Activated T-cell treated with anti-CD3 and anti-CD28 coated beads, Interleukin-2, amount 50 U/mL, for 24 hours (primary cell): ENCODE measurements at regions not wholly inside any gene's neighbourhood (a gene's known extent, or its start where the extent isn't known, plus 50 kb on each side); places are given as distances from the start of the nearest gene placed in this dataset.
"Not testable (repeated sequence)": the region's sequence is repeated elsewhere in the genome, so short reads cannot be mapped to it uniquely, and the experiment has no call there.

Experiments used
- DNase-seq: peaks from one replicate; pipeline ENCODE4 v3.0.0-alpha.2; 2020
- H3K27ac Mint-ChIP-seq: 2 replicates; pipeline ENCODE4 v1.8.0; 2020; ENCODE audit warnings: mild to moderate bottlenecking, mixed read lengths
- H3K27me3 Mint-ChIP-seq: 2 replicates; pipeline ENCODE4 v1.8.0; 2020; ENCODE audit warnings: mixed read lengths
- H3K36me3 Mint-ChIP-seq: 2 replicates; pipeline ENCODE4 v1.8.0; 2020; ENCODE audit warnings: low read depth, mixed read lengths
- H3K4me1 Mint-ChIP-seq: 2 replicates; pipeline ENCODE4 v1.8.0; 2020; ENCODE audit warnings: low read depth, mixed read lengths
- H3K4me3 Mint-ChIP-seq: 2 replicates; pipeline ENCODE4 v1.8.0; 2020; ENCODE audit warnings: mild to moderate bottlenecking, moderate library complexity, mixed read lengths
- H3K9me3 Mint-ChIP-seq: 2 replicates; pipeline ENCODE4 v1.8.0; 2020; ENCODE audit warnings: mixed read lengths

DNA sequence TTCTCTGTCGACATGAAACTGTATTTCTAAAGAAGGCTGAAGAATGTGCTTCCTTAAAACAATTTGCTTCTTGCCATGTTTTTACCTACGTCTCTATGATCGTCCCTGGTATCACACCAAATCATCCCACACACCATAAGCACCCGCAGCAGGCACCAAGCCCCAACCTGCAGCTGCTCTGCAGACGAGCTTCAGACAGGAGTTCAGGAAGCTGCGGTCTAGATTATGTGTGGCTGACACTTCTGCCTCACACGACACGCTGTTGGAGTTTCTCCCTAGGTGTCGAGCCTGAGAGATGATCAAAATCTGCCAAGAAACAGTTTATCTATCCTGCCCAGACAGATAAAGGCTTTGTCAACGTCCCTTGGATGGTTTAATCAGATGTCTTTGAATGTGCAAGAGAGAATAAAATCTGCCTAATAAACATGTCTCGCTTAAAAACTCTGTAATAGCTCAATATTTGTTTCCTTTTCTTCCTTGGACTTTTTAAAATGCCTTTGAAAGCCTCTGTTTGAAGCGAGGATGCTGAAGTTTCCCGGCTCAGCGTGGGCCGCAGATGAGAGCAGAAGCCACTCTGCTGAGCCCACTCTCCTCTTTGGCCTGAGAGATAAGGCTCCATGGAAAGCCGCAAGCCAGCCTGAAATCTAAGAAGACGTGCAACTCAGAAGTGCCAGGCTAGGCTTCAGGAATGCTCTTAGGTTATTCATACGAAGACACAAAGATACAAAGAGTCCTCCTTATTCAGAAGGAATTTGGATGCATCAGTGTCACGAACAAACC lies 158.3 kb upstream of the PFKP start:
- H3K9me3 Mint-ChIP-seq: no peaks in the 10 kb centered on the region
- DNase-seq: no peak
- no peak overlapping the region for H3K27ac Mint-ChIP-seq
- H3K36me3 Mint-ChIP-seq: no peaks in the 10 kb centered on the region
- H3K4me1 Mint-ChIP-seq: peaks cover 18% of the 10 kb centered on the region
- peaks cover 32% of the 10 kb centered on the region for H3K27me3 Mint-ChIP-seq
- H3K4me3 Mint-ChIP-seq: no peak overlapping the region

DNA sequence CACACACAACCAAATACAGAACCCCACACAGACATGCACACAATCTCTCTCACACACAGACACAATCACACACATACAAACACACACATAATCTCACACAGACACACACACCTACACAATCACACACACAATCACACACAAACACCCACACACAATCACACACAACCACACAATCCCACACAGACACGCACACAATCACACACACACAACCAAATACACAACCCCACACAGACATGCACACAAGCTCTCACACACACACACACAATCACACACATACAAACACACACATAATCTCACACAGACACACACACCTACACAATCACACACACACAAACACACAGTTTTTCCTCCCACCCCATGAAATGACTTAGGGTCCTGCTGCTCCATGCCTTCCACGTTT lies 160.4 kb upstream of the PFKP start:
- no peak overlapping the region for H3K27ac Mint-ChIP-seq
- DNase-seq: no peak
- H3K9me3 Mint-ChIP-seq: no peaks in the 10 kb centered on the region
- H3K36me3 Mint-ChIP-seq: no peaks in the 10 kb centered on the region
- peaks cover 18% of the 10 kb centered on the region for H3K4me1 Mint-ChIP-seq
- no peak overlapping the region for H3K4me3 Mint-ChIP-seq
- peaks cover 39% of the 10 kb centered on the region for H3K27me3 Mint-ChIP-seq

DNA sequence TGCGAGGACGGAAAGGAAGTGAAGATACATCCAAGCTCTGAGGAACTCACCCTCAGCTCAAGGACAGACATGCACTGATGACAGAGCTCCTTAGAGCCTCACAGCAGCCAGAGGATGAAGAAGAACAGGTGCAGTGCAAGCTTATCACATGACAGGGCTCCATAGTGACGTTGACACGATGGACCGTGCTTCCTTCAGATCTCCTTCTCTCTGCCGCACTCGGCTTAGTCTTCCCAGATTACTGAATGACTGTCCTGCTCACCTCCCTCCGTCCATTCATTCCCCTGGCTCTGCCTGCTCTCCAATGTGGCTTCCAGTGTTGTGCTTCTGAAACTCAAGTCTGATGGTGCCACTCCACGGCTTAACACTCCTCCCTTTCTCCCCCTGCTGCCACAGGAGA lies 161.5 kb upstream of the PFKP start:
- Mint-ChIP-seq H3K4me3 (no peak overlapping the region), H3K9me3 (no peaks in the 10 kb centered on the region), H3K36me3 (no peaks in the 10 kb centered on the region), H3K4me1 (peaks cover 18% of the 10 kb centered on the region), H3K27ac (no peak overlapping the region), H3K27me3 (peaks cover 41% of the 10 kb centered on the region)
- DNase-seq: no peak

DNA sequence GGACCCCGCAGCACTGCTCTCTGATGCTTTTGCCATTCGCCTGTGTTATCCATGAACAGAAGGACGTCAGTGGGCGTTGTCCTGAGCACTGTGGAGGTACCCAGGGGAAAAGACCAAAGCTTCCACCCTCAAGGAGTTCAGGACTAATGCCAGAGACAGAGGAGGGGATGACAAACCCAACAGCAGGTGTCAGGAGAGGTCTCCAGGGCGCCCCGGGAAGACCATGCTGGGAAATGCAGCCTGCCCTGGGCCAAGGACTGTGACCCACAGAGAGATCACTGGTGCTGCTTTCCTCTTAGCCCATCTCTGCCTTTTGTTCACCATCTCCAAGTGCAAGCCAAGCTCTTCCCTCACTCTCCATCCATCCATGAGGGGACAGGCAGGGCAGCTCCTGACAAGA lies 166.8 kb upstream of the PFKP start:
- Mint-ChIP-seq H3K4me3 (no peak overlapping the region), H3K4me1 (peaks cover 16% of the 10 kb centered on the region), H3K36me3 (no peaks in the 10 kb centered on the region), H3K9me3 (no peaks in the 10 kb centered on the region), H3K27me3 (peaks cover 44% of the 10 kb centered on the region), H3K27ac (no peak overlapping the region)
- no peak for DNase-seq

DNA sequence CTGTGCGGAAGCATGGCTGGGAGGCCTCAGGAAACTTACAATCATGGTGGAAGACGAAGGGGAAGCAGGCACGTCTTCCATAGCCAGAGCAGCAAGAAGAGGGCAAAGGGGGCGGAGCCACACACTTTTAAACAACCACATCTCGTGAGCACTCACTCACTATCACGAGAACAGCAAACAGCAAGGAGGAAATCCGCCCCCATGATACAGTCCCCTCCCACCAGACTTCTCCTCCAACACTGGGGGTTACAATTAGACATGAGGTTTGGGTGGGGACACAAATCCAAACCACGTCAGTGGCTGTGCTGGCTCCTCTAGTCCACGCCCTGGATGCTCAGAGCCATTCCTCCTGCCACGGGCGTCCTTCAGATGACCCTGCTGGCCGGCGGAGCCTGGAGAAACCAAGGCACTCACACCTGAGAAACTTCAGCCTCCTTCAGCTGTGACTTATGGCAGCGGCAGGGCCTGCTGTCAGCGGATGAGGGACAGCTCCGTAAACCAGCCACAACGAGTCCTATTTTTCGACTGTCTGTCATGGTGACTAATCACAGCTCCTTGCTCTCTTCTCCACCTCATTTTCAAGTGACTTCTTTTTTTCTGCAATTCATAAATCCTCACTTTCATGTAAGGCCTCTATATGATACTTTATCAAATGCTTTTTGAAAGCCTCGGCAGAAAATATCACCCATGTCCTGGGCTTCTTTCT lies 167.9 kb upstream of the PFKP start:
- Mint-ChIP-seq H3K4me3 (no peak overlapping the region), H3K36me3 (no peaks in the 10 kb centered on the region), H3K4me1 (peaks cover 16% of the 10 kb centered on the region), H3K9me3 (no peaks in the 10 kb centered on the region), H3K27me3 (peaks cover 37% of the 10 kb centered on the region), H3K27ac (no peak overlapping the region)
- no peak for DNase-seq

DNA sequence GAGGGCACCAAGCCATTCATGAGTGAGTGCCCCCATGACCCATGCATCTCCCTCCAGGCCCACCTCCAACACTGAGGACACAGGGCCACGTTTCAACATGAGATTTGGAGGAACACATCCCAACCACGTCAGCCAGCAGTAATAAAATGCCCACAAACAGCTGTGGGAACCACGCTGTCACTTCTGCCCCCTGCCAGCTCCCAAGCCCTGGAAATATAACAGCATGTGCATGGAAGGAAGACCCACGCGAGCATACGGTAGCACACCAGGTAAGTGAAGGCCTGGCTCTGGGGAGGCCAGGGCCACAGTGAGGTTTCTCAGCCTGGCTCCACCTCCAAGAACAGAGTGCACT lies 168.9 kb upstream of the PFKP start:
- no peak for DNase-seq
- Mint-ChIP-seq H3K36me3 (no peaks in the 10 kb centered on the region), H3K4me1 (peaks cover 16% of the 10 kb centered on the region)

DNA sequence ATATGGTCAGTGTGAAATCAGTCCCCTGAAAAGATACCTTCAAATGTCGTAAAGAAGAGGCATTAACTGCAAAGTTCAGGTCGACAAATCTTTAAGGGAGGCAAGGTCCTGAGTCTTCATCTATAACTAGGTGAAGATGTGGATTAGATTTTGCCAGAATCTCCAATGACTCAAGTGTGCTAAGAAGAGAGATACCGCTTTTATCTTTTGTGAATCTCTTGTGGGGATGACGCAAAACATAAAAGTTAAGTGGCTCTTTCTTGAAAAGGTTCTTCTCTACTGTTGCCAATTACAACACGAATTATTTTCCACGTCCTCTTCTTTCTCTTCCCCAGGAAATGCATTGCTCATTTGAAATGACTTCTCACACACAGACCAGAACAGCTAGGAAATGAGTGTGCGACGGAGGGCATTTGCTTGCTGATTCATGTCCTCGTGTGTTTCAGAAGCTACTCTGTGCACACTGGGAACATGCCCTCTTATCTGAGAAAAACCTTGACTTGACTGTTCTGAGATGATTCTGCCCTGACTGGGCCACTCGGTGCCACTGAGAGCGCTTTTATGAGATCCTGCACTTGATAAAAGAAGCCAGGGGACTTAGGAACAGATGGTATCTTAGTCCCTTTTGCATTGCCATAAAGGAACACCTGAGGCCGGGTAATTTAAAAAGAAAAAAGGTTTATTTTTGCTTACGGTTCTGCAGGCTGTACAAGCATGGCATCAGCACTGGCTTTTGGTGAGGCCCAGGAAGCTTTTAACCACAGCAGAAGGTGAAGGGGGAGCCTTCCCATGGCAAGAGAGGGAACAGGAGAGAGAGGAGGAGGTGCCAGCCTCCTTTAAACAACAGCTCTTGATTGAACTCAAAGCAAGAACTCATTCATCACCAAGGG lies 169.5 kb upstream of the PFKP start:
- Mint-ChIP-seq H3K27ac (peak overlapping the region; percentile 17), H3K4me1 (peaks cover 16% of the 10 kb centered on the region), H3K36me3 (no peaks in the 10 kb centered on the region), H3K4me3 (no peak overlapping the region), H3K9me3 (no peaks in the 10 kb centered on the region), H3K27me3 (peaks cover 32% of the 10 kb centered on the region)
- no peak for DNase-seq

More for the DNA sequence above, 168.9 kb upstream of the PFKP start:
- Mint-ChIP-seq H3K27ac (no peak overlapping the region), H3K27me3 (peaks cover 32% of the 10 kb centered on the region), H3K4me3 (no peak overlapping the region), H3K9me3 (no peaks in the 10 kb centered on the region)

DNA sequence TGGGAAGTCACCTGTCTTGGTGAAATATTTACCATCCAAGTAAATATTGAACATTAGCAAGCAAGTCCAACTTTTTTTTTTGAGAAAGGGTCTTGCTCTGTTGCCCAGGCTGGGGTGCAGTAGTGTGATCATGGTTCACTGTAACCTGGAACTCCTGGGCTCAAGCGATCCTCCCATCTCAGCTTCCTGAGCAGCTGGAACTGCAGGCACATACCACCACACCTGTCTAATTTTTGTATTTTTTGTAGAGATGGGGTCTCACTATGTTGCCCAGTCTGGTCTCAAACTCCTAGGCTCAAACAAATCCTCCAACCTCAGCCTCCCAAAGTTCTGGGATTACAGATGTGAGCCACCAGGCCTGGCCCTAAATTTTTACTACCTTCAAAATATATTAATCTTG lies 171.0 kb upstream of the PFKP start:
- peaks cover 29% of the 10 kb centered on the region for H3K27me3 Mint-ChIP-seq
- H3K27ac Mint-ChIP-seq, H3K4me3 Mint-ChIP-seq, H3K36me3 Mint-ChIP-seq, DNase-seq, H3K9me3 Mint-ChIP-seq: not testable (repeated sequence)
- H3K4me1 Mint-ChIP-seq: peaks cover 16% of the 10 kb centered on the region

DNA sequence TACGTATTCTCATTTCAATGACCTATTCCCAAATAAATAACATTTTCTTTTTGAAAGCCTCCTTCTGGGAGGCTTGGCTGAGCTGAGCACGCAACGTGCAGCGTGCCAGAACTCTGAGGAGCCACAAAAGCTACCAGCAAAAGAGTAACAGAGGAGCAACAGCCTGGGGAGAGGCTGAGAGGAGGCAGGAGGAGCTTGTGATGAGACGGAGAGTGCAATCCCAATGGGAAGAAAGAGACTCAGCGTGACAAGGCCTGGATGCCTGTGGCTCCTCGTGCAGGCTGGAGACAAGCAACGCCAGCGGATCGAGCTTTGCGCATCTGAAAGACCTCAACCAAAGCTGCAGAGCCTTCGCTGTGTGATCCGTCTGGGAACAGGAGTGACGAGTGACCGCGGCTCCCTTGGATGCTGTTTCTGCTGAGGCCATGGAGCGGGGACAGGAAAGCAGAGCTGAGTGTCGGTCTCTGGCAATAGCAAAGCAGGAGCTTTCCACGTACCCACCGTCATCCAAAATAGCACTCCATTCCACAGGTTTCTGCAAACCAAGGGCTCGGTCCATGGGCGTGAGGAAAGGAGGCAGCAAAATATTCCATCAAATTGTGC lies 171.7 kb upstream of the PFKP start:
- no peak for DNase-seq
- Mint-ChIP-seq H3K27ac (no peak overlapping the region), H3K36me3 (no peaks in the 10 kb centered on the region), H3K4me3 (no peak overlapping the region), H3K9me3 (no peaks in the 10 kb centered on the region), H3K4me1 (peaks cover 20% of the 10 kb centered on the region), H3K27me3 (peaks cover 29% of the 10 kb centered on the region)

DNA sequence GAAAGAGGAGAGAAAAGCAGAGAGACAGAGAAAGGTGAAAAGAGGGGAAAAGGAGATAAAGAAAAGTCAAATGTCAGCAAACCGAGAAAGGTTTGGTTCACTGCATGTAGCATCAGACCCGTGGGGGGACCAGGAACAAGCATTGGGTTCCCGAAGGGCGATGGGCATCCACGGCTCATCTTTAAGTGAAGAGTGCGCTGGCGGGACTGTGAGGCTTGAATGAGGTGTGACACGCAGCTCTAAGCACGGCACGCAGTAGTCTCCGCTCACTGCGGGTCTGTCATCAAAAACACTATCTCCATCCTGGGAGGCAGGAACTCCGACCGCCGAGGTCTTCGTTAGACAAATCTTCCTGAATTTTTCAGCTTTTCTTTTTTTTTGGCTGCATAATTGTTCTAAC lies 173.4 kb upstream of the PFKP start:
- H3K36me3 Mint-ChIP-seq: no peaks in the 10 kb centered on the region
- H3K9me3 Mint-ChIP-seq: no peaks in the 10 kb centered on the region
- H3K27ac Mint-ChIP-seq: no peak overlapping the region
- peaks cover 19% of the 10 kb centered on the region for H3K27me3 Mint-ChIP-seq
- peaks cover 20% of the 10 kb centered on the region for H3K4me1 Mint-ChIP-seq
- DNase-seq: no peak
- no peak overlapping the region for H3K4me3 Mint-ChIP-seq

DNA sequence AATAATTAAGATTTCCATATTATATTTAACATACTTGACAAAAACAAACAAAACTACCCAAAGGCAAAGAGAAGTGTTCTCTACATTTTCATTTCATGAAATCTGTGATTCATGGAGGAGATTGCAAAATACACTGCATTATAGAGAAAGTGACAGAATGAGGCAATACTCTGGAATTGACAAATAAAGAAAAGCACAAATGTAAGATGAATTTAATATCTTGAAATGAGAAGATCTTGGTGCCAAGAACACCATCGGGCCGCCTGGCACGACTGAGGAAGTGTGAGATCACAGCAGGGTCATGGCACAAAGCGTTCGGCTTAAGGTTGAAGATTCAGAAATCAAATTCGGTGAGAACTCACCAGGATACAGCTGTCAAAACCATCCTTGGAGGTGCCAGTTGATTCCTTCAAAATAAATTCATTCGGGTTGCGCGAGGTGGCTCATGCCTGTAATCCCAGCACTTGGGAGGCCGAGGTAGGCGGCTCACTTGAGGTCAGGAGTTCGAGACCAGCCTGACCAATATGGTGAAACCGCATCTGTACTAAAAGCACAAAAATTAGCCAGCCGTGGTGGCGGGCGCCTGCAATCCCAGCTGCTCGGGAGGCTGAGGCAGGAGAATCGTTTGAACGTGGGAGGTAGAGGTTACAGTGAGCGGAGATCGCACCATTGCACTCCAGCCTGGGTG lies 174.0 kb upstream of the PFKP start:
- H3K27me3 Mint-ChIP-seq: peaks cover 17% of the 10 kb centered on the region
- no peak overlapping the region for H3K4me3 Mint-ChIP-seq
- no peaks in the 10 kb centered on the region for H3K9me3 Mint-ChIP-seq
- no peaks in the 10 kb centered on the region for H3K36me3 Mint-ChIP-seq
- DNase-seq: no peak
- peaks cover 17% of the 10 kb centered on the region for H3K4me1 Mint-ChIP-seq
- no peak overlapping the region for H3K27ac Mint-ChIP-seq

DNA sequence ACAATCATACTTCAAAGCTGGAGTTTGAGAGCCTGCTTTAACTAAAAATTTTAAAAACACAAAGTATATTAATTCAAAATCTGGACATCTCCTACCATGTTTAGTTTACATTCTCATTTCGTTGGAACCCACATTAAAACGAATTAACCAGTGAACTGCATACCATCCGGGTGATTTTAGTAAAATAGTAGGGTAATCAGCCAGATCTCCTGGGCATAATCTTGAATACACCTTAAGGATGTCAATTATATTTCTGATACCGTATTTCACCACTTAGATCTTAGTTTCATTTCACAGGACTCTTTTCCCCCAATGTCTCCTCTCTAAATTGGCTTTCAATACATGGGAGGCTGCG lies 175.6 kb upstream of the PFKP start:
- no peak for DNase-seq
- Mint-ChIP-seq H3K27ac (no peak overlapping the region), H3K27me3 (peaks cover 17% of the 10 kb centered on the region), H3K4me3 (no peak overlapping the region), H3K4me1 (peaks cover 3% of the 10 kb centered on the region), H3K36me3 (no peaks in the 10 kb centered on the region), H3K9me3 (no peaks in the 10 kb centered on the region)

DNA sequence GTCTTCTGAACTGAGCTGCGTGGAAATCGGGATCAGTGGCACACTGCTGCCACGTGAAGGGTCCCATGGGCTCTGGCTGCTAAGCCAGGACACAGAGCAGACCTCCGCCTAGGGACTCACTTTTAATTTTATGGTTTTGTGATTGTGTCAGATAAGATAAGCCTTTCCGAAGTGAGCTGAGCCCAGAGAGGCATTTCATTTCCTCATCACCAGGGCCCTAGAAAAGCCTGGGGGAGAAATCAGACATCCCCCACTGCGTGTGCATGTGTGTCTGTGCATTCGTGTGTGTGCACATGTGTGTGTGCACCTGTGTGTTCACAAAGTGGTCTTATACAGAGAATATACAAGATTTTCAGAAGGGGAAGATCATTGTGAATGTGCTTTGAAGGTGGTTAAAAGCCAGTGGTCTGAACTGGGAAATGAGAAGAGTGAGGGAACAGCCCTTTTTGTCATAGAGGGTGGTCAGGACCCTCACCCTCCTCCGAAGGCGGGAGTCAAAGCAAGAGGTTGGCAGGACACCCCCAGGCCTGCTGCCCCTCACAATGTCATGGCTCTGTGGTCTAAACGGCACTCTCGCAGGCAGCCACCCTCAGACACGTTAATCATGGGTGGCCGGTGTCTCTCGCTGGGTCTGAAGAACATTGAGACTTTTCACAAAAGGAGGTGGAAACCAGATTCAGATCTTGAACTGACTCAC lies 176.1 kb upstream of the PFKP start:
- DNase-seq: no peak
- no peak overlapping the region for H3K4me3 Mint-ChIP-seq
- H3K27me3 Mint-ChIP-seq: peaks cover 18% of the 10 kb centered on the region
- H3K9me3 Mint-ChIP-seq: no peaks in the 10 kb centered on the region
- H3K36me3 Mint-ChIP-seq: no peaks in the 10 kb centered on the region
- peaks cover 3% of the 10 kb centered on the region for H3K4me1 Mint-ChIP-seq
- H3K27ac Mint-ChIP-seq: no peak overlapping the region

DNA sequence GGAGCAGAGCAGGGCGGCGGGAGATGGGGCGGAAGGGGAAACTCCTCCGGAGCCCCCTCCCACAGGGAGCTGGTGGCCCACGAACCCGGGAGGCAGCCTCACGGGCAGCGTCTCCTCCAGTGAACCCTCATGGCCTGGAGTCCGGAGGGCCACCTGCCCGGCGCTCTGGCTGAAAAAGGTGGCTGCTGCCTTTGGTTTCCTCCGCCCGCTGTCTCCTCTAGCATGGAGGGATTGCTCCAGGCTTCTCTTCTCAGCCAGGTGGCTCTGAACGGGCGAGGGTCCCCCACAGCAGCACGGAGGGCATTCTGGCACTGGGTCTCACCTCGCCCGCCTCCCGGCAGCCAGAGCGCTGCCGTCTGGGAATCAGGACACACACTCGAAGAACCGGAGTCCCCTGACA lies 177.3 kb upstream of the PFKP start:
- DNase-seq: no peak
- peaks cover 6% of the 10 kb centered on the region for H3K4me1 Mint-ChIP-seq
- H3K36me3 Mint-ChIP-seq: no peaks in the 10 kb centered on the region
- H3K9me3 Mint-ChIP-seq: no peaks in the 10 kb centered on the region
- no peak overlapping the region for H3K27ac Mint-ChIP-seq
- peaks cover 25% of the 10 kb centered on the region for H3K27me3 Mint-ChIP-seq
- H3K4me3 Mint-ChIP-seq: no peak overlapping the region
